Ascending aorta (tissue), 2 donors: ENCODE measurements at regions not wholly inside any gene's neighbourhood (a gene's known extent, or its start where the extent isn't known, plus 50 kb on each side); places are given as distances from the start of the nearest gene placed in this dataset.

Source experiments
- DNase-seq, 2 donors: peaks; one replicate each; pipeline ENCODE4 v3.0.0-alpha.2; 2019; ENCODE audit warnings: low spot score in 2 of 2
- H3K27ac ChIP-seq, 2 donors: fragments of 200-600 bp; sonication (generic); one replicate each; pipeline ENCODE4 v1.5.1; 2016 to 2017; ENCODE audit warnings: mild to moderate bottlenecking in 1 of 2
- H3K27me3 ChIP-seq: fragments of 200-600 bp; sonication (generic); one replicate; pipeline ENCODE4 v1.5.1; 2017
- H3K36me3 ChIP-seq, 2 donors: fragments of 200-600 bp; sonication (generic); one replicate each; pipeline ENCODE4 v1.5.1; 2016
- H3K4me1 ChIP-seq, 2 donors: fragments of 200-600 bp; sonication (generic); one replicate each; pipeline ENCODE4 v1.5.1; 2016 to 2017; ENCODE audit warnings: mild to moderate bottlenecking in 1 of 2
- H3K4me3 ChIP-seq, 2 donors: fragments of 200-600 bp; sonication (generic); one replicate each; pipeline ENCODE4 v1.5.1; 2016 to 2017; ENCODE audit warnings: mild to moderate bottlenecking in 1 of 2
- H3K9me3 ChIP-seq, 2 donors: fragments of 200-600 bp; sonication (generic); one replicate each; pipeline ENCODE4 v1.5.1; 2016
- CTCF ChIP-seq, 3 experiments: fragments of 200-600 bp in 2 of 3; fragments of 450-650 bp in 1 of 3; sonication (generic) in 2 of 3; IDR thresholded peaks; one replicate each; pipeline ENCODE4 v1.5.1; 2016 to 2019; ENCODE audit warnings: antibody characterized with exemption in 3 of 3, mild to moderate bottlenecking in 1 of 3, moderate library complexity in 1 of 3
- intact Hi-C: fragments of 100-400 bp; cut with DNase I; formaldehyde crosslinking; loops from one replicate; pipeline ENCODE4 v1.15.1; 2023

DNA sequence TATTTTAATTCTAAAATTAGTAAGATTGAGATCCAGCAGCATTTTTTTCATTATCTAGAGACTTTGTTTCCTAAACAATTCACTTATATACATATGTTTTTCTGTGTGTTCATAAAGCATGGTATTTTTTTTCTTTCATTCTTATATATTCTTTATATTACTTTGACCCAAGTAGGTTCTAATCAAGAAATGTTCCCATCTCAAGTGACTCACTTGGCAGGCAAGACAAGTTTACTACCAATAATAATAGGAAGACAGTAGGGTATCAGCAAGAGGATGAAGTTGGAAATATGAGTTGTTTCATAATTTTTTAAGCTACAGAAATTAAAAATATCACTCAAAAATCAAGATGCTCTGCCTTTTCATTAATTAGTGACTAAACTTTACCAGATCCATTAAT, 613.4 kb upstream of the ATP2B1 start:
- Histone ChIP-seq H3K36me3 (no peaks in the 10 kb centered on the region), H3K27ac (no peak overlapping the region), H3K4me1 (no peaks in the 10 kb centered on the region), H3K27me3 (no peaks in the 10 kb centered on the region), H3K9me3 (no peaks in the 10 kb centered on the region), H3K4me3 (no peak overlapping the region)
- intact Hi-C loops = no loop called here
- DNase-seq = no peak
- no peak for TF ChIP-seq CTCF (IDR thresholded peaks at IDR 0.05)

DNA sequence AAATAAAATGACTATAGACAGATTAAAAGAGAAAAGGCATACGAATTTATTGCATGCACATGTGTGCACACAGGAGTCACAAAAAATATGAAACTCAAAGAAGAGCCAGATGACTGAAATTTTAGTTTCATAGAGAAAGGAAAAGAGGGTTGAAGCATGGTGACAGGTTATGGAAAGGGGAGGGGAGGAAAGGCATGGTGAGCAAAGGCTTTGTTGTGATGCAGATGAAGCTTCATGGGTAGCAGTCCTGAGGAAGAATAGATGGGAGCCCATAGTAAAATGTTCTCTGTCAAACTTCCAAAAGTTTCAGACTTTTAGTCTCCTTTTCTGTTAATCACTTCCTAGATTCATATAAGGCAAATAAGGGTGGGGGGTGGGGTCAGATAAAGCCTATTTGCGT, 612.7 kb upstream of the ATP2B1 start:
- Histone ChIP-seq H3K4me1 (no peaks in the 10 kb centered on the region), H3K9me3 (no peaks in the 10 kb centered on the region), H3K4me3 (no peak overlapping the region), H3K27me3 (no peaks in the 10 kb centered on the region), H3K27ac (no peak overlapping the region), H3K36me3 (no peaks in the 10 kb centered on the region)
- DNase-seq = no peak
- no peak for TF ChIP-seq CTCF (IDR thresholded peaks at IDR 0.05)
- intact Hi-C loops = no loop called here

GRCh38 chr12:90311561-90311960, 602.9 kb upstream of the ATP2B1 start:
- H3K27ac ChIP-seq = no peak overlapping the region
- intact Hi-C loops = no loop called here
- no peaks in the 10 kb centered on the region for H3K9me3 ChIP-seq
- no peak for DNase-seq
- no peaks in the 10 kb centered on the region for H3K36me3 ChIP-seq
- no peaks in the 10 kb centered on the region for H3K4me1 ChIP-seq
- no peak overlapping the region for H3K4me3 ChIP-seq
- no peaks in the 10 kb centered on the region for H3K27me3 ChIP-seq
- no peak for TF ChIP-seq CTCF (IDR thresholded peaks at IDR 0.05)

DNA sequence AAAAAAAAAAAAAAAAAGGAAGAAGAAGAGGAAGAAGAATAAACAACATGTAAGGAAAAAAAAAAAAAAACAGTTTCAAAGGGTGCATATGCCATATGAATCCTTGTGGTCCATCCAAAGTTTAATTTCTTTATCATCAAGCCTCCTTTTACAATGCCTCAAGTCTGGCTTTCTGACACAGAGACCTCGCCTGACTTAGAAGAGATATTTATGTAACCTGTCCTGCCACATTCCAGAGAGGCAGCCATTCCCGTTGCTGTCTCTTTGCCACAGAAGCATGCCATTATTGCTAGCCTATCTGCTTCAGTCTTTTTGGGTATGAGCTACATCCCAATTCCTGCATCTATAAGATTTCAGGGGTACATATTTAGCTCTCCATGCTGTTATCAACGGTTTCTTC, 596.7 kb upstream of the ATP2B1 start:
- H3K9me3 ChIP-seq = no peaks in the 10 kb centered on the region
- TF ChIP-seq CTCF (IDR thresholded peaks at IDR 0.05) = no peak
- DNase-seq = no peak
- H3K27me3 ChIP-seq = no peaks in the 10 kb centered on the region
- H3K4me1 ChIP-seq = no peaks in the 10 kb centered on the region
- no peak overlapping the region for H3K4me3 ChIP-seq
- H3K36me3 ChIP-seq = no peaks in the 10 kb centered on the region
- H3K27ac ChIP-seq = no peak overlapping the region
- intact Hi-C loops = no loop called here

GRCh38 chr12:90304231-90304630, 595.6 kb upstream of the ATP2B1 start:
- H3K9me3 ChIP-seq = no peaks in the 10 kb centered on the region
- no peak overlapping the region for H3K27ac ChIP-seq
- intact Hi-C loops = no loop called here
- H3K36me3 ChIP-seq = no peaks in the 10 kb centered on the region
- H3K4me1 ChIP-seq = no peaks in the 10 kb centered on the region
- H3K4me3 ChIP-seq = no peak overlapping the region
- H3K27me3 ChIP-seq = no peaks in the 10 kb centered on the region
- TF ChIP-seq CTCF (IDR thresholded peaks at IDR 0.05) = no peak
- DNase-seq = no peak

- no peaks in the 10 kb centered on the region for H3K36me3 ChIP-seq
- no peak for TF ChIP-seq CTCF (IDR thresholded peaks at IDR 0.05)
- no peaks in the 10 kb centered on the region for H3K27me3 ChIP-seq
- no peak overlapping the region for H3K4me3 ChIP-seq
- H3K4me1 ChIP-seq = no peaks in the 10 kb centered on the region
- intact Hi-C loops = no loop called here
- H3K9me3 ChIP-seq = no peaks in the 10 kb centered on the region
- DNase-seq = no peak
- no peak overlapping the region for H3K27ac ChIP-seq
Observed at GRCh38 chr12:90303771-90304170, 595.1 kb upstream of the ATP2B1 start.
